ENCODE measurements at regions not wholly inside any gene's neighbourhood (a gene's known extent, or its start where the extent isn't known, plus 50 kb on each side); places are given as distances from the start of the nearest gene placed in this dataset.

DNA sequence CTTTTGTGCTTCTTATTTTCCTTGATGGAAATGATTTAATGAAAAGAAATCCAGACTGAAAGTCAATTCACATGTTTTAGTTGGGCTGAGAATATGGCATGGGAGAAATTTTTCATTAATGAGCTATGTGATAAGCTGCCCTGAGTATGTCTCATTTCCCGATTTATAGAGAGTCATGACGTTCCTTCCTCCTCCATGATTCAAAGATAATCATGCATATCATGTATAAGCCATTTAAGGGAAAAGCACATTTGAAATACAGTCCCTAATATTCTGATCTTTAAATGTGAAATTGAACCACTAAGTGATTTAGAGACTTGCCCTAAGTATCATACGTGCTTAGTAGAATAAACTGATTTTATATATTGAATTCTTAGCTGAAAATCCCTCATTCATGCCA, 840.9 kb downstream of the PCDH17 start:
- FAIRE-seq, result no peak
- no peak for ATAC-seq
- H3K9ac ChIP-seq (ENCODE audit: insufficient read depth, low read depth, low read length), result no peak overlapping the region
- no peaks in the 10 kb centered on the region for H3K4me1 ChIP-seq (ENCODE audit: insufficient read depth, low read length)
- CTCF ChIA-PET (ENCODE audit: low intra/inter-chr PET ratio, low total read pairs), result no interaction called here
- no peaks in the 10 kb centered on the region for H4K20me1 ChIP-seq (ENCODE audit: insufficient read depth, low read length)
- in situ Hi-C loops (cut with HindIII; ENCODE audit: extremely low pct_ligation_motif_present, low pct_unique_long_range_greater_than_20kb) (no loop called here), intact Hi-C loops (cut with micrococcal nuclease; ENCODE audit: unreplicated experiment) (no loop called here)
- 15% methylated on average over 3 of the region's 3 CpGs for WGBS (ENCODE audit: low lambda C conversion rate)
- no peak for TF ChIP-seq ZBTB3 (CRISPR knock-in tag; IDR thresholded peaks at IDR 0.05; ENCODE audit: borderline replicate concordance, low read depth)
- TF ChIP-seq ZNF264 (CRISPR knock-in tag; IDR thresholded peaks at IDR 0.05), result no peak
- DNase-seq (ENCODE audit: low spot score), result no peak
- H3K27ac ChIP-seq (ENCODE audit: extremely low read length, insufficient read depth, low read length), result no peak overlapping the region
- POLR2A ChIA-PET, result no interaction called here
- no peak overlapping the region for H3K4me3 ChIP-seq (replicated peaks in 1 of 3; ENCODE audit: insufficient read depth in 1 of 3, low read depth in 2 of 3, low read length in 3 of 3)
- H2AFZ ChIP-seq (ENCODE audit: low read length), result no peak overlapping the region
- 0 out of 5 replicates have a peak, but pooled peaks cover 0 to 1% of the 10 kb centered on the region in 2 experiments for H3K27me3 ChIP-seq (ENCODE audit: control insufficient read depth in 1 of 2, insufficient read depth in 2 of 2, low read length in 2 of 2)
- BruUV-seq (replicated peaks), result no TSS peak
- no peaks in the 10 kb centered on the region; the same call in 1 of the 2 replicates for H3K9me3 ChIP-seq (ENCODE audit: low read length)
- no peaks in the 10 kb centered on the region for H3K36me3 ChIP-seq (replicated peaks in 1 of 2; ENCODE audit: control insufficient read depth in 1 of 2, insufficient read depth in 2 of 2, low read length in 2 of 2)
- H3K79me2 ChIP-seq (ENCODE audit: insufficient read depth, low read length), result no peaks in the 10 kb centered on the region
- no peak overlapping the region for H3K4me2 ChIP-seq (ENCODE audit: low read depth, low read length)

DNA sequence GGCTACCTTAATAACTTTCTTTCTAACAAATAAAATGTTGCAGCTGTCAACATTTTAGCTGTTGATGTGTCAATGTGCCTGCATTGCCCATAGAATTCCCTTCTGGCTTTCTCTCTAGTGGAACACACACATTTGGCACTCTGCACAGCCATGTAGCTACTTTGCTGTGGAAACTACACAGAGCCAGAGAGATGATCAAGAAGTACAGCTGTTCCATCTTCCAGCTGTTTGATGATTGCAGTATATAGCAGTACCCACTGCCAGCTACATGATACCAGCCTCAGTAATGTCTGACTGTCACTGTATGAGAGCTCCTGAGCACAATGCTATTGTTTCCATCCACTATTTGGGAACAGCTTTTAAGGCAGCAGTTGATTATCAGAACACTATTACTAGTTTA, 843.0 kb downstream of the PCDH17 start:
- H2AFZ ChIP-seq (ENCODE audit: low read length), result no peak overlapping the region
- no peaks in the 10 kb centered on the region for H3K36me3 ChIP-seq (replicated peaks in 1 of 2; ENCODE audit: control insufficient read depth in 1 of 2, insufficient read depth in 2 of 2, low read length in 2 of 2)
- TF ChIP-seq, protein P1, sequence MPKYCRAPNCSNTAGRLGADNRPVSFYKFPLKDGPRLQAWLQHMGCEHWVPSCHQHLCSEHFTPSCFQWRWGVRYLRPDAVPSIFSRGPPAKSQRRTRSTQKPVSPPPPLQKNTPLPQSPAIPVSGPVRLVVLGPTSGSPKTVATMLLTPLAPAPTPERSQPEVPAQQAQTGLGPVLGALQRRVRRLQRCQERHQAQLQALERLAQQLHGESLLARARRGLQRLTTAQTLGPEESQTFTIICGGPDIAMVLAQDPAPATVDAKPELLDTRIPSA (CRISPR knock-in tag; IDR thresholded peaks at IDR 0.05; ENCODE audit: borderline replicate concordance), result no peak
- TF ChIP-seq TARDBP (CRISPR knock-in tag; IDR thresholded peaks at IDR 0.05) (no peak), ZKSCAN5 (CRISPR knock-in tag; IDR thresholded peaks at IDR 0.05) (no peak), ZFY (CRISPR knock-in tag; IDR thresholded peaks at IDR 0.05) (no peak), SATB2 (CRISPR knock-in tag; IDR thresholded peaks at IDR 0.05) (no peak), ZSCAN9 (CRISPR knock-in tag; IDR thresholded peaks at IDR 0.05; ENCODE audit: borderline replicate concordance) (no peak), SNAPC2 (CRISPR knock-in tag; IDR thresholded peaks at IDR 0.05) (no peak), BORCS8-MEF2B (CRISPR knock-in tag; IDR thresholded peaks at IDR 0.05) (no peak), ZNF17 (CRISPR knock-in tag; IDR thresholded peaks at IDR 0.05) (no peak)
- TF ChIP-seq, protein P2, sequence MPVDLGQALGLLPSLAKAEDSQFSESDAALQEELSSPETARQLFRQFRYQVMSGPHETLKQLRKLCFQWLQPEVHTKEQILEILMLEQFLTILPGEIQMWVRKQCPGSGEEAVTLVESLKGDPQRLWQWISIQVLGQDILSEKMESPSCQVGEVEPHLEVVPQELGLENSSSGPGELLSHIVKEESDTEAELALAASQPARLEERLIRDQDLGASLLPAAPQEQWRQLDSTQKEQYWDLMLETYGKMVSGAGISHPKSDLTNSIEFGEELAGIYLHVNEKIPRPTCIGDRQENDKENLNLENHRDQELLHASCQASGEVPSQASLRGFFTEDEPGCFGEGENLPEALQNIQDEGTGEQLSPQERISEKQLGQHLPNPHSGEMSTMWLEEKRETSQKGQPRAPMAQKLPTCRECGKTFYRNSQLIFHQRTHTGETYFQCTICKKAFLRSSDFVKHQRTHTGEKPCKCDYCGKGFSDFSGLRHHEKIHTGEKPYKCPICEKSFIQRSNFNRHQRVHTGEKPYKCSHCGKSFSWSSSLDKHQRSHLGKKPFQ (CRISPR knock-in tag; IDR thresholded peaks at IDR 0.05; ENCODE audit: insufficient replicate concordance), result no peak
- TF ChIP-seq, protein P3, sequence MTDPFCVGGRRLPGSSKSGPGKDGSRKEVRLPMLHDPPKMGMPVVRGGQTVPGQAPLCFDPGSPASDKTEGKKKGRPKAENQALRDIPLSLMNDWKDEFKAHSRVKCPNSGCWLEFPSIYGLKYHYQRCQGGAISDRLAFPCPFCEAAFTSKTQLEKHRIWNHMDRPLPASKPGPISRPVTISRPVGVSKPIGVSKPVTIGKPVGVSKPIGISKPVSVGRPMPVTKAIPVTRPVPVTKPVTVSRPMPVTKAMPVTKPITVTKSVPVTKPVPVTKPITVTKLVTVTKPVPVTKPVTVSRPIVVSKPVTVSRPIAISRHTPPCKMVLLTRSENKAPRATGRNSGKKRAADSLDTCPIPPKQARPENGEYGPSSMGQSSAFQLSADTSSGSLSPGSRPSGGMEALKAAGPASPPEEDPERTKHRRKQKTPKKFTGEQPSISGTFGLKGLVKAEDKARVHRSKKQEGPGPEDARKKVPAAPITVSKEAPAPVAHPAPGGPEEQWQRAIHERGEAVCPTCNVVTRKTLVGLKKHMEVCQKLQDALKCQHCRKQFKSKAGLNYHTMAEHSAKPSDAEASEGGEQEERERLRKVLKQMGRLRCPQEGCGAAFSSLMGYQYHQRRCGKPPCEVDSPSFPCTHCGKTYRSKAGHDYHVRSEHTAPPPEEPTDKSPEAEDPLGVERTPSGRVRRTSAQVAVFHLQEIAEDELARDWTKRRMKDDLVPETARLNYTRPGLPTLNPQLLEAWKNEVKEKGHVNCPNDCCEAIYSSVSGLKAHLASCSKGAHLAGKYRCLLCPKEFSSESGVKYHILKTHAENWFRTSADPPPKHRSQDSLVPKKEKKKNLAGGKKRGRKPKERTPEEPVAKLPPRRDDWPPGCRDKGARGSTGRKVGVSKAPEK (CRISPR knock-in tag; IDR thresholded peaks at IDR 0.05; ENCODE audit: borderline replicate concordance), result no peak
- no peaks in the 10 kb centered on the region for H4K20me1 ChIP-seq (ENCODE audit: insufficient read depth, low read length)
- ATAC-seq (no peak), FAIRE-seq (no peak), DNase-seq (ENCODE audit: low spot score) (no peak)
- no peak overlapping the region for H3K4me3 ChIP-seq (replicated peaks in 1 of 3; ENCODE audit: insufficient read depth in 1 of 3, low read depth in 2 of 3, low read length in 3 of 3)
- no peak overlapping the region for H3K4me2 ChIP-seq (ENCODE audit: low read depth, low read length)
- ChIA-PET POLR2A (no interaction called here), CTCF (ENCODE audit: low intra/inter-chr PET ratio, low total read pairs) (no interaction called here)
- H3K9ac ChIP-seq (ENCODE audit: insufficient read depth, low read depth, low read length), result no peak overlapping the region
- BruUV-seq (replicated peaks), result no TSS peak
- intact Hi-C loops (cut with micrococcal nuclease; ENCODE audit: unreplicated experiment) (no loop called here), in situ Hi-C loops (cut with HindIII; ENCODE audit: extremely low pct_ligation_motif_present, low pct_unique_long_range_greater_than_20kb) (no loop called here)
- no peak overlapping the region for H3K27ac ChIP-seq (ENCODE audit: extremely low read length, insufficient read depth, low read length)
- no peaks in the 10 kb centered on the region for H3K79me2 ChIP-seq (ENCODE audit: insufficient read depth, low read length)
- H3K27me3 ChIP-seq (ENCODE audit: control insufficient read depth in 1 of 2, insufficient read depth in 2 of 2, low read length in 2 of 2), result 0 out of 5 replicates have a peak, but pooled peaks cover 0 to 1% of the 10 kb centered on the region in 2 experiments
- no peaks in the 10 kb centered on the region; the same call in 1 of the 2 replicates for H3K9me3 ChIP-seq (ENCODE audit: low read length)
- no peaks in the 10 kb centered on the region for H3K4me1 ChIP-seq (ENCODE audit: insufficient read depth, low read length)

Measured in HepG2 (cell line).